ENCODE measurements at regions not wholly inside any gene's neighbourhood (a gene's known extent, or its start where the extent isn't known, plus 50 kb on each side); places are given as distances from the start of the nearest gene placed in this dataset.
"Not testable (repeated sequence)": the region's sequence is repeated elsewhere in the genome, so short reads cannot be mapped to it uniquely, and the experiment has no call there.

GRCh38 chr1:234841710-234842231 lies 231.8 kb upstream of the IRF2BP2 start:
- no peak for DNase-seq (ENCODE audit: low spot score)

GRCh38 chr1:234841281-234841680 lies 231.3 kb upstream of the IRF2BP2 start:
- no peak for DNase-seq (ENCODE audit: low spot score)

GRCh38 chr1:234840843-234841242 lies 230.9 kb upstream of the IRF2BP2 start:
- DNase-seq (ENCODE audit: low spot score), result no peak

- DNase-seq (ENCODE audit: low spot score), result no peak
Observed at GRCh38 chr1:234840253-234840652, 230.3 kb upstream of the IRF2BP2 start.

- DNase-seq (ENCODE audit: low spot score), result no peak
Observed at GRCh38 chr1:234839663-234840062, 229.7 kb upstream of the IRF2BP2 start.

GRCh38 chr1:234838820-234839219 lies 228.8 kb upstream of the IRF2BP2 start:
- no peak for DNase-seq (ENCODE audit: low spot score)

GRCh38 chr1:234838182-234838581 lies 228.2 kb upstream of the IRF2BP2 start:
- no peak for DNase-seq (ENCODE audit: low spot score)

GRCh38 chr1:234837713-234838112 lies 227.7 kb upstream of the IRF2BP2 start:
- no peak for DNase-seq (ENCODE audit: low spot score)

GRCh38 chr1:234836776-234837357 lies 226.9 kb upstream of the IRF2BP2 start:
- DNase-seq (ENCODE audit: low spot score), result no peak

GRCh38 chr1:234836045-234836681 lies 226.2 kb upstream of the IRF2BP2 start:
- no peak for DNase-seq (ENCODE audit: low spot score)

- DNase-seq (ENCODE audit: low spot score), result no peak
Observed at GRCh38 chr1:234835239-234835638, 225.3 kb upstream of the IRF2BP2 start.

GRCh38 chr1:234833646-234834045 lies 223.7 kb upstream of the IRF2BP2 start:
- DNase-seq (ENCODE audit: low spot score), result no peak

- no peak for DNase-seq (ENCODE audit: low spot score)
Observed at GRCh38 chr1:234833118-234833517, 223.1 kb upstream of the IRF2BP2 start.

- DNase-seq (ENCODE audit: low spot score), result no peak
Observed at GRCh38 chr1:234827656-234828055, 217.7 kb upstream of the IRF2BP2 start.

GRCh38 chr1:234827181-234827580 lies 217.2 kb upstream of the IRF2BP2 start:
- DNase-seq (ENCODE audit: low spot score), result no peak

GRCh38 chr1:234826352-234826751 lies 216.4 kb upstream of the IRF2BP2 start:
- DNase-seq (ENCODE audit: low spot score), result no peak

- no peak for DNase-seq (ENCODE audit: low spot score)
Observed at GRCh38 chr1:234825498-234826165, 215.7 kb upstream of the IRF2BP2 start.

GRCh38 chr1:234824836-234825235 lies 214.9 kb upstream of the IRF2BP2 start:
- not testable (repeated sequence) for DNase-seq (ENCODE audit: low spot score)

GRCh38 chr1:234823191-234824176 lies 213.5 kb upstream of the IRF2BP2 start:
- no peak for DNase-seq (ENCODE audit: low spot score)

- no peak for DNase-seq (ENCODE audit: low spot score)
Observed at GRCh38 chr1:234821840-234822239, 211.9 kb upstream of the IRF2BP2 start.

GRCh38 chr1:234820597-234820996 lies 210.6 kb upstream of the IRF2BP2 start:
- DNase-seq (ENCODE audit: low spot score), result no peak

GRCh38 chr1:234819845-234820244 lies 209.9 kb upstream of the IRF2BP2 start:
- not testable (repeated sequence) for DNase-seq (ENCODE audit: low spot score)

Measured in kidney capillary endothelial cell (primary cell).